HEK293 (cell line): ENCODE measurements at regions not wholly inside any gene's neighbourhood (a gene's known extent, or its start where the extent isn't known, plus 50 kb on each side); places are given as distances from the start of the nearest gene placed in this dataset.

Experiments used
- CTCF ChIA-PET: fragments of 350-600 bp; formaldehyde crosslinking; extraction: SDS; loops from one replicate; lab custom pipeline; 2021; ENCODE audit warnings: antibody characterized with exemption; lab: Yijun Ruan, JAX
- POLR2A ChIA-PET: fragments of 300-600 bp; formaldehyde crosslinking; extraction: SDS; loops from one replicate; lab custom pipeline; 2020; ENCODE audit warnings: antibody characterized with exemption, inconsistent platforms; lab: Yijun Ruan, JAX
- H3K27ac ChIP-seq: fragments of 200-500 bp; sonication (Bioruptor generic); 2 replicates; pipeline ENCODE4 v1.5.1; 2014; ENCODE audit warnings: low read depth, low read length, control low read depth, inconsistent platforms; ENCODE audit errors: extremely low read depth
- H3K36me3 ChIP-seq, 2 experiments: fragments of 200-500 bp in 1 of 2; sonication (Bioruptor generic) in 1 of 2; 1 replicate in 1 of 2; 2 replicates in 1 of 2; pipeline ENCODE4 v1.5.1; 2014 to 2017; ENCODE audit warnings: inconsistent platforms in 2 of 2, low read length in 2 of 2; ENCODE audit not compliant: control insufficient read depth in 2 of 2, insufficient read depth in 1 of 2
- H3K4me1 ChIP-seq: fragments of 200-500 bp; sonication (Bioruptor generic); 2 replicates; pipeline ENCODE4 v1.5.1; 2014; ENCODE audit warnings: mild to moderate bottlenecking, low read length, inconsistent platforms; ENCODE audit not compliant: control insufficient read depth, insufficient read depth
- H3K4me3 ChIP-seq: 2 replicates; pipeline ENCODE4 v1.5.1; 2011; ENCODE audit warnings: low read depth, mild to moderate bottlenecking, control low read depth, low read length, moderate library complexity
- H3K9me3 ChIP-seq: fragments of 200-500 bp; sonication (Bioruptor generic); 2 replicates; pipeline ENCODE4 v1.5.1; 2014; ENCODE audit warnings: low read depth, low read length, inconsistent platforms; ENCODE audit not compliant: control insufficient read depth, insufficient read depth
- ELK4 ChIP-seq: IDR thresholded peaks from 2 replicates; pipeline ENCODE4 v1.6.1; 2011; ENCODE audit warnings: mild to moderate bottlenecking, low read depth, low read length, borderline replicate concordance
- GFI1B ChIP-seq: fragments of 450-650 bp; formaldehyde crosslinking; IDR thresholded peaks from 2 replicates; pipeline ENCODE4 v1.5.1; 2016; ENCODE audit warnings: missing biosample characterization, missing genetic modification characterization
- KLF16 ChIP-seq: fragments of 450-650 bp; formaldehyde crosslinking; IDR thresholded peaks from 2 replicates; pipeline ENCODE4 v1.5.1; 2017; ENCODE audit warnings: missing biosample characterization, missing genetic modification characterization
- KLF7 ChIP-seq: fragments of 450-650 bp; formaldehyde crosslinking; IDR thresholded peaks from 2 replicates; pipeline ENCODE4 v1.5.1; 2016; ENCODE audit warnings: missing biosample characterization, missing genetic modification characterization, borderline replicate concordance
- SETDB1 ChIP-seq: IDR thresholded peaks from one replicate; pipeline ENCODE4 v1.6.1; 2017; ENCODE audit warnings: mild to moderate bottlenecking, low read length, moderate library complexity, mixed read lengths; ENCODE audit not compliant: insufficient read length
- SP2 ChIP-seq: fragments of 450-650 bp; formaldehyde crosslinking; IDR thresholded peaks from 2 replicates; pipeline ENCODE4 v1.5.1; 2016; ENCODE audit warnings: missing biosample characterization, missing genetic modification characterization
- ZBTB10 ChIP-seq: fragments of 450-650 bp; formaldehyde crosslinking; IDR thresholded peaks from 2 replicates; pipeline ENCODE4 v1.5.1; 2016; ENCODE audit warnings: missing biosample characterization, missing genetic modification characterization
- ZNF10 ChIP-seq: fragments of 450-650 bp; formaldehyde crosslinking; IDR thresholded peaks from 2 replicates; pipeline ENCODE4 v1.5.1; 2017; ENCODE audit warnings: missing biosample characterization, missing genetic modification characterization
- ZNF132 ChIP-seq: fragments of 450-650 bp; formaldehyde crosslinking; IDR thresholded peaks from 2 replicates; pipeline ENCODE4 v1.5.1; 2017; ENCODE audit warnings: missing biosample characterization, missing genetic modification characterization, borderline replicate concordance
- ZNF157 ChIP-seq: fragments of 450-650 bp; formaldehyde crosslinking; IDR thresholded peaks from 2 replicates; pipeline ENCODE4 v1.5.1; 2016; ENCODE audit warnings: missing biosample characterization, missing genetic modification characterization
- ZNF214 ChIP-seq: fragments of 450-650 bp; formaldehyde crosslinking; IDR thresholded peaks from 2 replicates; pipeline ENCODE4 v1.5.1; 2017; ENCODE audit warnings: missing biosample characterization, mild to moderate bottlenecking, missing genetic modification characterization, borderline replicate concordance
- ZNF221 ChIP-seq: fragments of 450-650 bp; formaldehyde crosslinking; IDR thresholded peaks from 2 replicates; pipeline ENCODE4 v1.5.1; 2017; ENCODE audit warnings: missing biosample characterization, missing genetic modification characterization, borderline replicate concordance
- ZNF391 ChIP-seq: fragments of 450-650 bp; formaldehyde crosslinking; IDR thresholded peaks from 2 replicates; pipeline ENCODE4 v1.5.1; 2016; ENCODE audit warnings: low read depth, missing biosample characterization, missing genetic modification characterization, borderline replicate concordance
- ZNF488 ChIP-seq: fragments of 450-650 bp; formaldehyde crosslinking; IDR thresholded peaks from 2 replicates; pipeline ENCODE4 v1.5.1; 2016; ENCODE audit warnings: missing biosample characterization, missing genetic modification characterization
- ZNF501 ChIP-seq: fragments of 450-650 bp; formaldehyde crosslinking; IDR thresholded peaks from 2 replicates; pipeline ENCODE4 v1.5.1; 2016; ENCODE audit warnings: missing biosample characterization, missing genetic modification characterization
- ZNF555 ChIP-seq: fragments of 450-650 bp; formaldehyde crosslinking; conservative IDR thresholded peaks from 2 replicates; pipeline ENCODE4 v1.5.1; 2017; ENCODE audit warnings: missing biosample characterization, mild to moderate bottlenecking, missing genetic modification characterization, inconsistent platforms
- ZNF777 ChIP-seq: fragments of 450-650 bp; formaldehyde crosslinking; IDR thresholded peaks from 2 replicates; pipeline ENCODE4 v1.5.1; 2017; ENCODE audit warnings: missing biosample characterization, missing genetic modification characterization, borderline replicate concordance
- ZSCAN4 ChIP-seq: fragments of 450-650 bp; formaldehyde crosslinking; IDR thresholded peaks from 2 replicates; pipeline ENCODE4 v1.5.1; 2017; ENCODE audit warnings: missing biosample characterization, missing genetic modification characterization

- H3K36me3 ChIP-seq = no peaks in the 10 kb centered on the region
Measured at GRCh38 chr14:101054671-101055070, 151.1 kb upstream of the RTL1 start.

GRCh38 chr14:101055106-101055662 is 151.7 kb upstream of the RTL1 start:
- ChIA-PET CTCF (no interaction called here), POLR2A (no interaction called here)
- no peak overlapping the region for H3K27ac ChIP-seq

More at GRCh38 chr14:101054671-101055070, 151.1 kb upstream of the RTL1 start:
- TF ChIP-seq ZNF214 (tag by site-specific recombination) (no peak), ZSCAN4 (tag by site-specific recombination) (no peak), KLF7 (tag by site-specific recombination) (no peak), ZNF777 (no peak), KLF16 (tag by site-specific recombination) (no peak), ZBTB10 (tag by site-specific recombination) (no peak), ZNF501 (tag by site-specific recombination) (no peak), ZNF555 (tag by site-specific recombination) (no peak), ZNF221 (no peak), ZNF157 (no peak), ELK4 (no peak), SP2 (tag by site-specific recombination) (no peak), ZNF10 (no peak)
- ChIA-PET POLR2A (no interaction called here), CTCF (interaction anchor here (0.5 kb wide), 1 partner anchor 205 kb away, joined by 4 read pairs; no protein-coding TSS in a partner anchor)
- H3K4me1 ChIP-seq = no peaks in the 10 kb centered on the region
- H3K9me3 ChIP-seq = no peaks in the 10 kb centered on the region
- H3K27ac ChIP-seq = no peak overlapping the region
- H3K4me3 ChIP-seq = no peak overlapping the region

GRCh38 chr14:101055776-101056374 is 152.4 kb upstream of the RTL1 start:
- Histone ChIP-seq H3K36me3 (no peaks in the 10 kb centered on the region), H3K4me1 (no peaks in the 10 kb centered on the region), H3K4me3 (no peak overlapping the region), H3K9me3 (no peaks in the 10 kb centered on the region), H3K27ac (no peak overlapping the region)
- CTCF ChIA-PET = no interaction called here
- no peak for TF ChIP-seq ZNF391 (tag by site-specific recombination)
- no peak for TF ChIP-seq GFI1B (tag by site-specific recombination)
- no peak for TF ChIP-seq ZNF488 (tag by site-specific recombination)
- no peak for TF ChIP-seq ZNF132 (tag by site-specific recombination)
- POLR2A ChIA-PET = no interaction called here

More at GRCh38 chr14:101055106-101055662, 151.7 kb upstream of the RTL1 start:
- Histone ChIP-seq H3K36me3 (no peaks in the 10 kb centered on the region), H3K9me3 (no peaks in the 10 kb centered on the region), H3K4me3 (no peak overlapping the region), H3K4me1 (no peaks in the 10 kb centered on the region)
- no peak for TF ChIP-seq ZNF555 (tag by site-specific recombination)
- no peak for TF ChIP-seq SETDB1
